Retinal pigment epithelial cell (primary cell): ENCODE measurements at regions not wholly inside any gene's neighbourhood (a gene's known extent, or its start where the extent isn't known, plus 50 kb on each side); places are given as distances from the start of the nearest gene placed in this dataset.

Experiments used
- DNase-seq: peaks from one replicate; pipeline ENCODE4 v3.0.0-alpha.2; 2010; ENCODE audit warnings: low read depth
- H3K4me3 ChIP-seq: 2 replicates; pipeline ENCODE4 v1.5.1; 2011; ENCODE audit warnings: mild to moderate bottlenecking, low read length, control low read depth, moderate library complexity
- TF ChIP-seq, protein P1 (sequence below): conservative IDR thresholded peaks from 2 replicates; pipeline ENCODE4 v1.5.1; 2011; ENCODE audit warnings: low read depth, low read length, control low read depth, inconsistent platforms

DNA sequence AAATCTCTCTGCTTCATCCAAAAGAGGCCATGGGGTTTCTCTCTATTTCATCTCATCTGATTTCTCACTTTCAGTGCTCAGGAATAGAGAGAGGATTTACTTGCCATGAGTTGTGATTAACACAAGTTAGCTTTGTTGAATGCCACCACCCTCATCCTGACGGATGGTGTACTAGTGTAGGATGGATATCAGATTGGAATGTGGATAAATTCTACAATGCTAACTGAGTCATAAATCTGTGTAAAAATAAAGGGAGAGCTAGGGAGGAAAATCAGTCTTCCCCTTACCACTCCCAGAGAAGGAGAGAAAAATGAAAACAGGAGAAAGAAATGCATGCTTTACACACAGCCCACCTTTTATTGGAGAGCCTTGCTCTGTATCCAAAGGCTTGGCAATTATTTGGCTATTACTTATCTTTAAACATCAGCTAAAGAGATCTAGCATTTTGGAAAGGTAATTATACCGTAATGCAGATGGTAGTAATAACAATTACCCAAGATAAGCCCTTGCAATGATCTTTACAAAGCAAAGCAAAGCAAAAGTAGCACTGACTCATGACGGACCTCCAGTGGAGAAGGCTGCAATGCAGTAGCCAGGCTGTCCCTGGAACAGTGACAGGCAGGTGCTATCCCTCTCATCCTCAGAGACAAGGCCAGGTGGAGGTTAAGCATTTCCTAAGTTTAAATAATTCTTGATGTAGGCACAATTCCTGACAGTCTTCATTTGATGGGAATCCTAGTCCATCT, 306.3 kb upstream of the PPARGC1A start:
- no peak overlapping the region for H3K4me3 ChIP-seq
- TF ChIP-seq, protein P1, sequence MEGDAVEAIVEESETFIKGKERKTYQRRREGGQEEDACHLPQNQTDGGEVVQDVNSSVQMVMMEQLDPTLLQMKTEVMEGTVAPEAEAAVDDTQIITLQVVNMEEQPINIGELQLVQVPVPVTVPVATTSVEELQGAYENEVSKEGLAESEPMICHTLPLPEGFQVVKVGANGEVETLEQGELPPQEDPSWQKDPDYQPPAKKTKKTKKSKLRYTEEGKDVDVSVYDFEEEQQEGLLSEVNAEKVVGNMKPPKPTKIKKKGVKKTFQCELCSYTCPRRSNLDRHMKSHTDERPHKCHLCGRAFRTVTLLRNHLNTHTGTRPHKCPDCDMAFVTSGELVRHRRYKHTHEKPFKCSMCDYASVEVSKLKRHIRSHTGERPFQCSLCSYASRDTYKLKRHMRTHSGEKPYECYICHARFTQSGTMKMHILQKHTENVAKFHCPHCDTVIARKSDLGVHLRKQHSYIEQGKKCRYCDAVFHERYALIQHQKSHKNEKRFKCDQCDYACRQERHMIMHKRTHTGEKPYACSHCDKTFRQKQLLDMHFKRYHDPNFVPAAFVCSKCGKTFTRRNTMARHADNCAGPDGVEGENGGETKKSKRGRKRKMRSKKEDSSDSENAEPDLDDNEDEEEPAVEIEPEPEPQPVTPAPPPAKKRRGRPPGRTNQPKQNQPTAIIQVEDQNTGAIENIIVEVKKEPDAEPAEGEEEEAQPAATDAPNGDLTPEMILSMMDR = peak; percentile 37
- no peak for DNase-seq

DNA sequence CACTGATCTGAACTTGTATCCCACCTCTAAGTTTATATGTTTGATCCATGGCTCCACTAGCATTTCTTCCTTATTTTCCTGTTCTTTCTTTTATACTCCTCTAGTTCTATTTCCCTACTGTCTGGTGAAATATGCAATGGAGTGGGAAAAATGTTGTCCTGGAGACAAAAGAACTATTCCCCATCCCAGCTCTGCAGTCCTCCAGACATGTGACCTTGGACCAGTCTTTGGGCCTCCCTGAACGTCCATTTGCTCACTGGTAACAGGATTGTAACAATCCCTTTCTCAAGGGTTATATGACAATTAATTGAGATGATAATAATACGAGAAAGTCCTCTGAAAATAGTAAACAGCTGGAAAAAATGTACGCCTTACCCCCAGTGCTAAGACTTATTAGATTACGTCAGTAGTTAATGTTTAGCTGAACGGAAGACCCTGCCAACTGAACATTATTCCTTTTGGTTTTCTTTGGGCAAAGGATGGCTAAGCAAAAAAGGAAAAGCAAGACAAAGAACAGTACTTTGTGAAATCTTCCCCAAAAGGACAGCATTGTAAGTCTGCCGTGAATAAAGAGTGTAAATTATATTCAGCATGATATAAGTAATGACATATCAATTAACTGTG, 302.3 kb upstream of the PPARGC1A start:
- TF ChIP-seq, protein P1 = no peak
- DNase-seq = no peak
- no peak overlapping the region for H3K4me3 ChIP-seq

DNA sequence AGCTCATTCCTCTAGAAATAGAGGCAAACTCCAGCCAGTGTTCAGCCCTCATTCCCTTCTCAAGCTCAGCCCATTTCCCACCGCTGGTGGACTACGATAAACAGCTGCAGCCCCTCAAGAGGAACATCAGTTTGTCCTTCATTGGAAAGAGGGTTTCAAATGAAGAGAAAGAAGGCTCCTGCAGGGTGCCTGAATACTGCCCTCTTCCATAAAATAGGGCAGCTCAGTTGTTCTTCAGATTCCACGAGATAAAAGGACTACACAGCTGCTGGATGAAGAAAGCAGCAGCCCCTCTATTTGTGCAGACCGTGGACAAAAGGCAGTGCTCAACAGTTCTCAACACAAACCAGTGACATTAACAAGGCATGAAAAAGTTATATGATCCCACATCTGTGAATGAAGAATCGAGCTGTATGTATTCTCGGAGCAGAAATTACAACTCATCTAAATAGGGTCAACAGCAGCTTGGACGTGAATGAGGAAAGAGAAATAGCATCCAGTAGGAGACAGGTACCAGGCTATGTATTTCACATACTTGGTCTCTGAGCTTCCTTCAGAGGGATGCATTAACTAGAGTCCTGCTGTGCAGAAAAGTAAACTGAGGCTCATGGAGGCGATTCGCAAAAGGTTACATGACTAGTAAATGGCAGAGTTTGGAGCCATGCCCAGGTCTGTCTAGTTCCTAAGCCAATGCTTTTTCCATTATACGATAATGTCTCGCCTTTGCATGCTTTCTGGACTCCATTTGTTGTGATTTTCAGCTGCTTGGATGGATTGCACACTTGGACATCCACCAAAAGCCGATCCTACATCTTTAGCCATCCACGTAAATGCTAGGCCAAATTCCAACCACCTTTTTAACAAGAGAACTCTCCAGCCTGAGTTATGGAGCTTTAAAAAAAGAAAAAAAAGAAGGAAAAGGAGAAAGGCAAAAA, 301.2 kb upstream of the PPARGC1A start:
- TF ChIP-seq, protein P1 = no peak
- DNase-seq = no peak
- no peak overlapping the region for H3K4me3 ChIP-seq

DNA sequence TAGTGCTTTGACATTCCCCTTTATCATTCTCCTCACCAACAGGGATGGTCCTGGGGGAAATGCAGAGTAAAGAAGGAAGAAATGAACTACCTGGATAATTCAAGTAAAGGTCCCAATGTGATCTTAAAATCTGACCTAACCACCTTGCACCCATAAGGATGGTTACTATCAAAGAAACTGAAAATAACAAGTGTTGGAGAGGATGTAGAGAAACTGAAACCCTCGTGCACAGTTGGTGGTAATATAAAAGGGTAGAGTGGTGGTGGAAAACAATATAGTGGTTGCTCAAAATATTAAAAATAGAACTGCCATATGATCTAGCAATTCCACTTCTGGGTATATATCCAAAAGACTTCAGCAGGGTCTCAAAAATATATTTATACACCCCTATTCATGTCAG, 298.6 kb upstream of the PPARGC1A start:
- TF ChIP-seq, protein P1 = no peak
- H3K4me3 ChIP-seq = no peak overlapping the region

DNA sequence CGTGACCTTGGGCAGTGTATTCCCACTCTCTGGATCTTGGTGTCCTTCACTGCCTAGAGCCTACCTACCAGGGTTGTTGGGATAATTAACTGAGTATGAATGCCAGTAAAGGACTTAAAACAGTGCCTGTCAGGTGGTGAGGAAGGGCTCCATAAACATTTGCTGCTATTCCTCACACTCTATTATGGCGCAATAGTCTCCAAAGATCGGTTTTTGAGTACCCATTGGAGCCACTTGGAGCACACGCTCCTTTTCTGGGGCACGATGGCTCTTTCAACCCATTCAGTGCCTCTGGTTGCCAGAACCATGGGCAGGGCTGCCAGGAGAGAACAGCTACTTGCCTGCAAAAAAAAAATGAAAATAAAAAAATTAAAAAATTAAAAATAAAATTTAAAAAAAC, 296.6 kb upstream of the PPARGC1A start:
- no peak for DNase-seq
- no peak overlapping the region for H3K4me3 ChIP-seq
- TF ChIP-seq, protein P1 = no peak

More for the DNA sequence above, 298.6 kb upstream of the PPARGC1A start:
- no peak for DNase-seq

DNA sequence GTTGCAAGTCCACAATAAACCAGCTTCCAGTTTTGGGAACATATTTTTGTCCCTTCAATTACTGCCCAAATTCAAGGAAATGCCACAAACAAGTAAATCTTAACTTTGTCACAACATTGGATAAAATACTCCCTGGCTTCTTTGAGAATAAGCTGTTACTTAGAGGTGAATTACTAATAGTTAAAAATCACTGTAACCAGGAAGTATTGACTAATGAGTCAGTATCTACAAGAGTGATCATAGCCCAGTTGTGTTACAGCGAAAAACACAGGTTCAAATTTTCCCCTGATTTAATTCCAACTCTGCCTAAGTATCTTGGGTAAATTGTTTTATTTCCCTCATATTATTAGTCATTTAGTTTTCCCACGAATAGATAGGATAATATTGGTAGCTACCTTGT, 291.2 kb upstream of the PPARGC1A start:
- DNase-seq = no peak
- H3K4me3 ChIP-seq = no peak overlapping the region
- TF ChIP-seq, protein P1 = no peak
